SKM-1 (cell line): ENCODE measurements at regions not wholly inside any gene's neighbourhood (a gene's known extent, or its start where the extent isn't known, plus 50 kb on each side); places are given as distances from the start of the nearest gene placed in this dataset.

Source experiments
- DNase-seq: peaks from one replicate; lab custom pipeline; 2025; ENCODE audit not compliant: unreplicated experiment; lab: John Stamatoyannopoulos, UW

DNA sequence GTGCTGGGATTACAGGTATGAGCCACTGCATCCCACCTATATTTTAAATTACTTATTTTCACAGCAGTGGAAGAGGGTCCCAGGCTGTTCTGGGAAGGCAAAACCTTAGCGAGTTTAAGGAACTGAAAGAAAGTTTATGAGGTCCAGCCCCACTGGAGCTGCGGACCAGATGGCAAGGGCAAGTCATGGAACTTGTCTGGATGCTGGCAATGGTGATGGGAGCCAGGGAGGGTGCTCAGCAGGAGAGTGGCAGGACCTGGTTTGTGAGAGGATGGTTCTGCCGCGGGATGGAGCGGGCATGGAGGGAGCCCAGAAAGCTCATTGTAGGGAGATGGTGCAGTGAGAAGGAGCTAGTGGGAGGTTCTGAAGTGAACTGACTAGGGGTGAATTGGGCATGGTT lies 50.6 kb upstream of the SLC45A1 start:
- DNase-seq, result no peak

- no peak for DNase-seq
These were observed 51.3 kb upstream of the SLC45A1 start for GRCh38 chr1:8266436-8267165.

- DNase-seq, result no peak
These were observed 54.1 kb upstream of the SLC45A1 start for GRCh38 chr1:8263791-8264190.

GRCh38 chr1:8261398-8261762 lies 56.5 kb upstream of the SLC45A1 start:
- DNase-seq, result no peak

- no peak for DNase-seq
These were observed 58.2 kb upstream of the SLC45A1 start for GRCh38 chr1:8259498-8260290.

DNA sequence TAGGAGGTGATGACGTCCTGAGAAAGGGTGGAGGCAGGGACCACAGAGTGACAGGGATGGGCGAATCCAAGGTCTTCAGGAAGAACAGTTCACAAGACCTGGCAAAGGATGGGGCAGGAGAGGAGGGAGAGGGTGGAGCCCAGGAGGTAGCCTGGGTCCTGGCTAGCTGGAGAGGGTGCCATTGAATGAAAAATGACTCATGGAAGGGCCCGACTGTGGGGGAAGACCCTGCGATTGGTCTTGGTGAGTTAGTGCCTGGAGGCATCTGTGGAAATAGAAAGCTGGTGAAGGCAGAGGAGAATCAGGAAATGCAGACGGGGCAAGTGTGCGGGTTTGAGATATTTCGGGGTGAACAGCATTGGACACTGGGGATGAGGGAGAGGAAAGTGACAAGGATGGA lies 60.3 kb upstream of the SLC45A1 start:
- no peak for DNase-seq

GRCh38 chr1:8256321-8256720 lies 61.6 kb upstream of the SLC45A1 start:
- no peak for DNase-seq

GRCh38 chr1:8255712-8256111 lies 62.2 kb upstream of the SLC45A1 start:
- no peak for DNase-seq

- DNase-seq, result no peak
These were observed 65.5 kb upstream of the SLC45A1 start for GRCh38 chr1:8252266-8252951.

DNA sequence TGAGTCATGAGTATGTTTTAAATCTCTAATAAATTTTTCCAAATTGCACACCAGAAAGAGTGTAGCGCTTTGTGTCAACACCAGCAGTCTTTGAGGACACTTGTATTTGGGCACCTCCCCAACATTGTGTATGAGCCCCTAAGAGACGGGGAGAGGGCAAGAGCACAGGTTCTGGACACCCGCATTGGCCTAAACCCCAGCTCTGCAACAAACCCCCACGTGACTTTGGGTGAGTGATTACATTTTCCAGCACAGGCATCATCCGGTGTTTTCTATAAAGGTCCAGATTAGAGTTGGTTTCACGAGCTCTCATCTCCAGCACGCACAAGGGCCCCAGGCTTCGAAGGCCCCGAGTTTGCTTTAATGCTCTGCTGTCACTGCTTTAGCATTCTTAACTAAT lies 66.3 kb upstream of the SLC45A1 start:
- no peak for DNase-seq

DNA sequence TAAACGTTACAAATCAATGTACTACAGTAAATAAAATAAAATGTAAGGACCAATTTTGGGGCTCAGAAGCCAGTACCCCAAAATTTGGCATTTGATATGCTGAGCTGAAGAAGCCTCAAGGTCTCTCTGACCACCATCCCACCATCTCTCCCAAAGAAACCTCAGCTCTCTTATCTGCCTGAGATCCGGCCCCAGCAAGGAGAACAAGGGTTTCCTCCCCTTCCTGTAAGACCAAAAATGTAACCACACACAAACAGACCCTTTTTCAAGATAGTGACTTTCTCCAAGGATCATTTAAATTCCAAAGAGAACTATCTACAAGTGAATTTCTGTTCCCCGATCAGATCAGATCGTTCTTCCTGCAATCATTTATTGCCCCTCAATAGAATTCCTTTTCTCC lies 68.1 kb upstream of the SLC45A1 start:
- no peak for DNase-seq

- DNase-seq, result no peak
These were observed 70.0 kb upstream of the SLC45A1 start for GRCh38 chr1:8247811-8248436.

GRCh38 chr1:8244304-8244703 lies 73.6 kb upstream of the SLC45A1 start:
- DNase-seq, result no peak

GRCh38 chr1:8242498-8242897 lies 75.4 kb upstream of the SLC45A1 start:
- no peak for DNase-seq

DNA sequence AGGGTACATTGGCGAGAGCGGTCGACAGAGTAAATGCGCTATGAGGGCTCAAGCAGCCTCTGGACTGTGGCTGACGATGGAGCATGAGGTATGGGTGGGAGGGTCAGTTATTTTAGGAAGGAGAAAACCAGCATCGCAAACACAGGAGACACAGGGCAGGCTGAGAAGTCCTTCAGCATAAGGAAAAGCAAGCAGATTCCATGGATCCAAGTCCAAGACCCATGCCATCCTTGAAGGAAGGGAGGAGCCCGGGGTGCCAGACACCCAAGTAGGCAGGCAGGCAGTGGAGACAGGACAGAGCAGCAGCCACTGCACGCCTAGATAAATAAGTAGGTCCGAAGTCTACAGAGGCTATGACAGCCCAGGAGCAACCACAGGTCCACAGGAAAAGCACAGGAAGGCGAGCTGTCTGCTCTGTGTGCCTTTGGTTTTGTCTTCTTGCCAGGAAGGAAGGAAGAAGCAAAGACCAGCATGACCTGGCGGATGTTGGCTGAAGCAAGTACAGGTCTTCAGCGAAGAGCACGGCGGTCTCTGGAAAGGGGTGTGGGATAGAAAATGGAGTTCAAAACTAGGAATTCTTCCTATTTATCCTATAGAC lies 76.4 kb upstream of the SLC45A1 start:
- no peak for DNase-seq

GRCh38 chr1:8239306-8240023 lies 78.4 kb upstream of the SLC45A1 start:
- no peak for DNase-seq

GRCh38 chr1:8239039-8239305 lies 78.9 kb upstream of the SLC45A1 start:
- no peak for DNase-seq

DNA sequence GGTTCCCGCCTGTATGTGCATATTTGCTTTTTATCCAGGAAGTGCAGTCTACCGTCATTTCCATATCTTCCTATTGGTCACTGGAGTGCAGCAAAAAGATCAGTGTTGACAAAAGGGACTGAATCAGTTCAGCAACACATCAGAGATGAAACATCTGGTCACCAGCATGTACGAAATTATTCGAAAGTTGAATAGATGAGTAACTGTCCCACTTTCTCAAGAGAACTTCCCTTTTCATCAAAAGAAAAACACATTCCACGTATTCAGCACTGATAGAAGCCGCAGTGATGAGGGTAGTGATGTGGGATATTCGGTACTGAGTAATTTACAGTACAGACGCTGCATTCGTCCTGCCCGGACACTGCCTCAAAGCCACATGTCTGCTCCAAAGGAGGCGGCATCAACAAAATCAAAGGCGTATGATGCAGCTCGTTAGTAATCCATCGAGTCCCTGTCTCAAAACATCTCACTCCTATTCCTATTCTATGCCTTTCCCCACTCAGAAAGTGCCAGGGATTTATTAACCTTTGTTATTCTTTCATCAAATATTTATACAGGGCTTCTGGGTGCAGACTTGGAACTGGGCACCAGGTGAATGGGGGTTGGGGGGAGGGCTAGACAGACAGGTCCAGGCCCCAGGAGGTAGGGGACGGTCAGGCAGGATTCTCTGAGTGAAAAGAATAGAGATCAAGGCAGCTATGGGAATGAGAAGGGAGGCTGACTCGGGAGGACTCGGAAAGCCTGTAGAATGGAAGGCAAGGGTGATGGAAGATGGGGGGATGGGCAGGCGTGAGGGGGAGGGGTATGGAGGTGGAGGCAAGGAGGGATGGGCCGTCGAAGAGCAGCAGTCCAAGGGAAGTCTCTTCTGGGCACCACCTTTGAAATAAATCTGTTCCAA lies 79.5 kb upstream of the SLC45A1 start:
- DNase-seq, result no peak

GRCh38 chr1:8232036-8232757 lies 85.7 kb upstream of the SLC45A1 start:
- DNase-seq, result no peak
